Neural cell (in vitro differentiated cells): ENCODE measurements at regions not wholly inside any gene's neighbourhood (a gene's known extent, or its start where the extent isn't known, plus 50 kb on each side); places are given as distances from the start of the nearest gene placed in this dataset.

Experiments used
- H2AFZ ChIP-seq: fragments of 200-600, 300-800 bp; sonication (generic), shearing (Covaris generic); 2 replicates; pipeline ENCODE4 v1.6.0; 2014; ENCODE audit warnings: low read depth, mild to moderate bottlenecking, antibody characterized with exemption, low read length, moderate library complexity
- H3F3A ChIP-seq: fragments of 200-600 bp; shearing (Covaris generic); 2 replicates; pipeline ENCODE4 v1.6.1; 2016; ENCODE audit warnings: mild to moderate bottlenecking, moderate library complexity, mixed read lengths, antibody characterized with exemption, low read length; ENCODE audit not compliant: insufficient read depth, poor library complexity, severe bottlenecking
- H3K27ac ChIP-seq: fragments of 200-600, 300-800 bp; sonication (generic), shearing (Covaris generic); 2 replicates; pipeline ENCODE4 v1.5.1; 2014; ENCODE audit warnings: mild to moderate bottlenecking, low read length, moderate library complexity
- H3K27me3 ChIP-seq: fragments of 300-800, 200-600 bp; sonication (generic), shearing (Covaris generic); 2 replicates; pipeline ENCODE4 v1.6.0; 2014; ENCODE audit warnings: mild to moderate bottlenecking, low read depth, low read length, moderate library complexity; ENCODE audit not compliant: insufficient read depth
- H3K36me3 ChIP-seq: fragments of 300-800, 200-600 bp; sonication (generic), shearing (Covaris generic); 2 replicates; pipeline ENCODE4 v1.5.1; 2014; ENCODE audit warnings: mild to moderate bottlenecking, antibody characterized with exemption, low read length, moderate library complexity; ENCODE audit not compliant: insufficient read depth
- H3K4me2 ChIP-seq: fragments of 300-800, 200-600 bp; sonication (generic), shearing (Covaris generic); 2 replicates; pipeline ENCODE4 v1.6.0; 2014; ENCODE audit warnings: mild to moderate bottlenecking, low read length
- H3K4me3 ChIP-seq: fragments of 300-800, 200-600 bp; sonication (generic), shearing (Covaris generic); 2 replicates; pipeline ENCODE4 v1.5.1; 2014; ENCODE audit warnings: mild to moderate bottlenecking, low read length, moderate library complexity
- H3K79me2 ChIP-seq: fragments of 200-600 bp; shearing (Covaris generic); replicated peaks from 2 replicates; pipeline ENCODE4 v1.6.0; 2014; ENCODE audit warnings: mild to moderate bottlenecking, low read length, moderate library complexity; ENCODE audit not compliant: insufficient read depth
- H3K9ac ChIP-seq: fragments of 300-800, 200-600 bp; sonication (generic), shearing (Covaris generic); 2 replicates; pipeline ENCODE4 v1.6.1; 2016; ENCODE audit warnings: mild to moderate bottlenecking, low read length, mixed read lengths
- H3K9me2 ChIP-seq: fragments of 200-600 bp; shearing (Covaris generic); 2 replicates; pipeline ENCODE4 v1.6.1; 2016; ENCODE audit warnings: mild to moderate bottlenecking, low read length, mixed read lengths; ENCODE audit not compliant: insufficient read depth
- H3K9me3 ChIP-seq: fragments of 200-600, 300-800 bp; sonication (generic), shearing (Covaris generic); 2 replicates; pipeline ENCODE4 v1.6.1; 2016; ENCODE audit warnings: mild to moderate bottlenecking, mixed run types, low read length, moderate library complexity, mixed read lengths
- H4K20me1 ChIP-seq: fragments of 200-600 bp; shearing (Covaris generic); 2 replicates; pipeline ENCODE4 v1.6.1; 2016; ENCODE audit warnings: mild to moderate bottlenecking, mixed run types; ENCODE audit not compliant: insufficient read depth
- EP300 ChIP-seq: fragments of 450-650 bp; conservative IDR thresholded peaks from 2 replicates; pipeline ENCODE4 v1.6.1; 2014; ENCODE audit warnings: antibody characterized with exemption, mild to moderate bottlenecking, moderate library complexity; ENCODE audit not compliant: poor library complexity, severe bottlenecking
- EZH2 ChIP-seq: fragments of 200-600, 300-800 bp; shearing (Covaris generic), sonication (generic); IDR thresholded peaks from 2 replicates; pipeline ENCODE4 v1.6.1; 2014; ENCODE audit warnings: antibody characterized with exemption, low read length, borderline replicate concordance, mild to moderate bottlenecking; ENCODE audit not compliant: insufficient read depth, poor library complexity, severe bottlenecking
- MXI1 ChIP-seq: fragments of 450-650 bp; conservative IDR thresholded peaks from 2 replicates; pipeline ENCODE4 v1.6.1; 2014; ENCODE audit warnings: antibody characterized with exemption, mild to moderate bottlenecking; ENCODE audit not compliant: poor library complexity, severe bottlenecking
- POLR2AphosphoS5 ChIP-seq: IDR thresholded peaks from 2 replicates; pipeline ENCODE4 v1.6.1; 2012
- RAD21 ChIP-seq: fragments of 450-650 bp; conservative IDR thresholded peaks from 2 replicates; pipeline ENCODE4 v1.6.1; 2014; ENCODE audit warnings: antibody characterized with exemption, mild to moderate bottlenecking, moderate library complexity
- SMC3 ChIP-seq: fragments of 450-650 bp; conservative IDR thresholded peaks from 2 replicates; pipeline ENCODE4 v1.6.1; 2014; ENCODE audit warnings: antibody characterized with exemption, mild to moderate bottlenecking, moderate library complexity; ENCODE audit not compliant: poor library complexity
- TAF1 ChIP-seq: IDR thresholded peaks from 2 replicates; pipeline ENCODE4 v1.6.1; 2012; ENCODE audit warnings: low read depth
- TF ChIP-seq, protein P1 (sequence below): IDR thresholded peaks from 2 replicates; pipeline ENCODE4 v1.6.1; 2012; ENCODE audit warnings: borderline replicate concordance
- TF ChIP-seq, protein P2 (sequence below): fragments of 450-650 bp; IDR thresholded peaks from 2 replicates; pipeline ENCODE4 v1.5.1; 2014; ENCODE audit warnings: antibody characterized with exemption, mild to moderate bottlenecking, moderate library complexity; ENCODE audit not compliant: poor library complexity, severe bottlenecking

- no peaks in the 10 kb centered on the region for H3K79me2 ChIP-seq
- no peak overlapping the region for H3K27ac ChIP-seq
- no peaks in the 10 kb centered on the region for H3F3A ChIP-seq
- no peak overlapping the region for H3K4me2 ChIP-seq
- H3K9me2 ChIP-seq: no peaks in the 10 kb centered on the region
- no peak overlapping the region for H3K4me3 ChIP-seq
- no peaks in the 10 kb centered on the region for H3K36me3 ChIP-seq
- TF ChIP-seq EP300: no peak
- no peak for TF ChIP-seq RAD21
- TF ChIP-seq TAF1: no peak
- TF ChIP-seq, protein P1, sequence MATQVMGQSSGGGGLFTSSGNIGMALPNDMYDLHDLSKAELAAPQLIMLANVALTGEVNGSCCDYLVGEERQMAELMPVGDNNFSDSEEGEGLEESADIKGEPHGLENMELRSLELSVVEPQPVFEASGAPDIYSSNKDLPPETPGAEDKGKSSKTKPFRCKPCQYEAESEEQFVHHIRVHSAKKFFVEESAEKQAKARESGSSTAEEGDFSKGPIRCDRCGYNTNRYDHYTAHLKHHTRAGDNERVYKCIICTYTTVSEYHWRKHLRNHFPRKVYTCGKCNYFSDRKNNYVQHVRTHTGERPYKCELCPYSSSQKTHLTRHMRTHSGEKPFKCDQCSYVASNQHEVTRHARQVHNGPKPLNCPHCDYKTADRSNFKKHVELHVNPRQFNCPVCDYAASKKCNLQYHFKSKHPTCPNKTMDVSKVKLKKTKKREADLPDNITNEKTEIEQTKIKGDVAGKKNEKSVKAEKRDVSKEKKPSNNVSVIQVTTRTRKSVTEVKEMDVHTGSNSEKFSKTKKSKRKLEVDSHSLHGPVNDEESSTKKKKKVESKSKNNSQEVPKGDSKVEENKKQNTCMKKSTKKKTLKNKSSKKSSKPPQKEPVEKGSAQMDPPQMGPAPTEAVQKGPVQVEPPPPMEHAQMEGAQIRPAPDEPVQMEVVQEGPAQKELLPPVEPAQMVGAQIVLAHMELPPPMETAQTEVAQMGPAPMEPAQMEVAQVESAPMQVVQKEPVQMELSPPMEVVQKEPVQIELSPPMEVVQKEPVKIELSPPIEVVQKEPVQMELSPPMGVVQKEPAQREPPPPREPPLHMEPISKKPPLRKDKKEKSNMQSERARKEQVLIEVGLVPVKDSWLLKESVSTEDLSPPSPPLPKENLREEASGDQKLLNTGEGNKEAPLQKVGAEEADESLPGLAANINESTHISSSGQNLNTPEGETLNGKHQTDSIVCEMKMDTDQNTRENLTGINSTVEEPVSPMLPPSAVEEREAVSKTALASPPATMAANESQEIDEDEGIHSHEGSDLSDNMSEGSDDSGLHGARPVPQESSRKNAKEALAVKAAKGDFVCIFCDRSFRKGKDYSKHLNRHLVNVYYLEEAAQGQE: no peak
- no peaks in the 10 kb centered on the region for H3K27me3 ChIP-seq
- no peaks in the 10 kb centered on the region for H3K9me3 ChIP-seq
- no peaks in the 10 kb centered on the region for H4K20me1 ChIP-seq
- H3K9ac ChIP-seq: no peak overlapping the region
- H2AFZ ChIP-seq: no peak overlapping the region
These were observed 107.5 kb upstream of the VCX2 start for GRCh38 chrX:8278557-8278956.

GRCh38 chrX:8279323-8279722 is 108.3 kb upstream of the VCX2 start:
- Histone ChIP-seq H3K4me2 (no peak overlapping the region), H3K79me2 (no peaks in the 10 kb centered on the region), H3K27ac (no peak overlapping the region), H3K4me3 (no peak overlapping the region), H4K20me1 (no peaks in the 10 kb centered on the region), H3K9me2 (no peaks in the 10 kb centered on the region), H3K9me3 (no peaks in the 10 kb centered on the region), H3K9ac (no peak overlapping the region), H2AFZ (no peak overlapping the region), H3K27me3 (no peaks in the 10 kb centered on the region), H3K36me3 (no peaks in the 10 kb centered on the region), H3F3A (no peaks in the 10 kb centered on the region)
- TF ChIP-seq SMC3: no peak
- TF ChIP-seq, protein P1: no peak
- no peak for TF ChIP-seq POLR2AphosphoS5
- TF ChIP-seq, protein P2, sequence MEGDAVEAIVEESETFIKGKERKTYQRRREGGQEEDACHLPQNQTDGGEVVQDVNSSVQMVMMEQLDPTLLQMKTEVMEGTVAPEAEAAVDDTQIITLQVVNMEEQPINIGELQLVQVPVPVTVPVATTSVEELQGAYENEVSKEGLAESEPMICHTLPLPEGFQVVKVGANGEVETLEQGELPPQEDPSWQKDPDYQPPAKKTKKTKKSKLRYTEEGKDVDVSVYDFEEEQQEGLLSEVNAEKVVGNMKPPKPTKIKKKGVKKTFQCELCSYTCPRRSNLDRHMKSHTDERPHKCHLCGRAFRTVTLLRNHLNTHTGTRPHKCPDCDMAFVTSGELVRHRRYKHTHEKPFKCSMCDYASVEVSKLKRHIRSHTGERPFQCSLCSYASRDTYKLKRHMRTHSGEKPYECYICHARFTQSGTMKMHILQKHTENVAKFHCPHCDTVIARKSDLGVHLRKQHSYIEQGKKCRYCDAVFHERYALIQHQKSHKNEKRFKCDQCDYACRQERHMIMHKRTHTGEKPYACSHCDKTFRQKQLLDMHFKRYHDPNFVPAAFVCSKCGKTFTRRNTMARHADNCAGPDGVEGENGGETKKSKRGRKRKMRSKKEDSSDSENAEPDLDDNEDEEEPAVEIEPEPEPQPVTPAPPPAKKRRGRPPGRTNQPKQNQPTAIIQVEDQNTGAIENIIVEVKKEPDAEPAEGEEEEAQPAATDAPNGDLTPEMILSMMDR: no peak
- no peak for TF ChIP-seq RAD21
- no peak for TF ChIP-seq TAF1
- no peak for TF ChIP-seq MXI1
- TF ChIP-seq EZH2: no peak
- TF ChIP-seq EP300: no peak
